Peyer's patch (tissue), 4 donors: ENCODE measurements at regions not wholly inside any gene's neighbourhood (a gene's known extent, or its start where the extent isn't known, plus 50 kb on each side); places are given as distances from the start of the nearest gene placed in this dataset.

ENCODE experiments used
- POLR2A ChIP-seq, 2 donors: fragments of 450-650 bp; IDR thresholded peaks; one replicate each; pipeline ENCODE4 v1.5.1; 2017; ENCODE audit warnings: antibody characterized with exemption in 2 of 2, mild to moderate bottlenecking in 2 of 2, moderate library complexity in 2 of 2
- TF ChIP-seq, protein P1 (sequence below), 6 experiments: fragments of 450-650 bp in 4 of 6; fragments of 200-600 bp in 2 of 6; sonication (generic) in 1 of 6; IDR thresholded peaks; one replicate each; pipeline ENCODE4 v1.5.1; 2017 to 2019; ENCODE audit warnings: antibody characterized with exemption in 6 of 6, mild to moderate bottlenecking in 3 of 6, moderate library complexity in 1 of 6

DNA sequence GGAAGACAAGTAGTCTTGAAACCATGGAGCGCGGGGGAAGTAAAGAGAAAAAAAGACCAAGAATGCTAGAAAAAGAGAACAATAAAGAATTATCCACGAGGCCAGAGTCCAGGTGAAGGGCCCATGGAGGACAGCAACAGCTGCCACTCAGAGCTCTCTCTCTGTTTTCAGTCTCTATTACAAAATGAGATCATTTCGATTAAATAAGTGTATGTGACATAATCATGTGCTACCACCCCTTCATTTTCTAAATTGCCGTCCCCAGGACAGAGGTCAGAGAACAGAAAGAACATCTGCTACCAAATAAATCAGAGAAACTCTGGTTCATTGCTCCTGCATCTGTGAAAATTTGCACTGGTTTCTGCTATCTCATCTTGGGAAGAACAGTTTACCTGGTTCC, 838.7 kb downstream of the RNF144A start:
- TF ChIP-seq, protein P1, sequence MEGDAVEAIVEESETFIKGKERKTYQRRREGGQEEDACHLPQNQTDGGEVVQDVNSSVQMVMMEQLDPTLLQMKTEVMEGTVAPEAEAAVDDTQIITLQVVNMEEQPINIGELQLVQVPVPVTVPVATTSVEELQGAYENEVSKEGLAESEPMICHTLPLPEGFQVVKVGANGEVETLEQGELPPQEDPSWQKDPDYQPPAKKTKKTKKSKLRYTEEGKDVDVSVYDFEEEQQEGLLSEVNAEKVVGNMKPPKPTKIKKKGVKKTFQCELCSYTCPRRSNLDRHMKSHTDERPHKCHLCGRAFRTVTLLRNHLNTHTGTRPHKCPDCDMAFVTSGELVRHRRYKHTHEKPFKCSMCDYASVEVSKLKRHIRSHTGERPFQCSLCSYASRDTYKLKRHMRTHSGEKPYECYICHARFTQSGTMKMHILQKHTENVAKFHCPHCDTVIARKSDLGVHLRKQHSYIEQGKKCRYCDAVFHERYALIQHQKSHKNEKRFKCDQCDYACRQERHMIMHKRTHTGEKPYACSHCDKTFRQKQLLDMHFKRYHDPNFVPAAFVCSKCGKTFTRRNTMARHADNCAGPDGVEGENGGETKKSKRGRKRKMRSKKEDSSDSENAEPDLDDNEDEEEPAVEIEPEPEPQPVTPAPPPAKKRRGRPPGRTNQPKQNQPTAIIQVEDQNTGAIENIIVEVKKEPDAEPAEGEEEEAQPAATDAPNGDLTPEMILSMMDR (IDR thresholded peaks at IDR 0.05): no peak
- TF ChIP-seq POLR2A (IDR thresholded peaks at IDR 0.05): no peak
